BE2C (cell line): ENCODE measurements at regions not wholly inside any gene's neighbourhood (a gene's known extent, or its start where the extent isn't known, plus 50 kb on each side); places are given as distances from the start of the nearest gene placed in this dataset.

Source experiments
- DNase-seq: peaks from one replicate; pipeline ENCODE4 v3.0.0-alpha.2; 2020
- H3K27me3 ChIP-seq: fragments of 250-450 bp; sonication (Bioruptor Pico); 2 replicates; pipeline ENCODE4 v1.5.1; 2020; ENCODE audit warnings: mild to moderate bottlenecking
- H3K36me3 ChIP-seq: fragments of 250-450 bp; sonication (Bioruptor Pico); 2 replicates; pipeline ENCODE4 v1.5.1; 2020; ENCODE audit warnings: mild to moderate bottlenecking
- H3K4me1 ChIP-seq: fragments of 250-450 bp; sonication (Bioruptor Pico); 2 replicates; pipeline ENCODE4 v1.5.1; 2020
- H3K4me3 ChIP-seq: 2 replicates; pipeline ENCODE4 v1.5.1; 2011; ENCODE audit warnings: low read depth, low read length
- H3K9me3 ChIP-seq: fragments of 250-450 bp; sonication (Bioruptor Pico); 2 replicates; pipeline ENCODE4 v1.5.1; 2020
- TF ChIP-seq, protein P1 (sequence below): IDR thresholded peaks from 2 replicates; pipeline ENCODE4 v1.5.1; 2012; ENCODE audit warnings: mild to moderate bottlenecking, low read depth, low read length

DNA sequence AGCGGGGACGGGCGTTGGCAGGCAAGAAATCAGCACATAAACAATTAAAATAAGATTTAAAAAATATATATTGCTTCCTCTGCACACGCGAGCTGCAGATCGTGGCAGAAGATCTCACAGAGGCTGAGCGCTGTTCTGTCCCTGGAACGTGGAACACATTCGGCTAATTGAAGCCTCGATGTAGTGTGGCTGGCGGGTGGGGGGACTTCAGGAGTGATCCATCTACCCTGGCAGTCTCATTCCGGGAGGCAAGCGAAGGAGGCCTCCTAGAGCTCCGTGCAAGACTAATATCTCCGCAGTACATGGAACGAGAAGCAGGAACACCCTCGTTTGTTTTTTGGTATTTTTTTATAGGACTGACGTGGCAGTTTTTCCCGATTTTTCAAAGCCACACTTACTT lies 402.4 kb downstream of the MN1 start:
- H3K36me3 ChIP-seq, result no peaks in the 10 kb centered on the region
- TF ChIP-seq, protein P1, sequence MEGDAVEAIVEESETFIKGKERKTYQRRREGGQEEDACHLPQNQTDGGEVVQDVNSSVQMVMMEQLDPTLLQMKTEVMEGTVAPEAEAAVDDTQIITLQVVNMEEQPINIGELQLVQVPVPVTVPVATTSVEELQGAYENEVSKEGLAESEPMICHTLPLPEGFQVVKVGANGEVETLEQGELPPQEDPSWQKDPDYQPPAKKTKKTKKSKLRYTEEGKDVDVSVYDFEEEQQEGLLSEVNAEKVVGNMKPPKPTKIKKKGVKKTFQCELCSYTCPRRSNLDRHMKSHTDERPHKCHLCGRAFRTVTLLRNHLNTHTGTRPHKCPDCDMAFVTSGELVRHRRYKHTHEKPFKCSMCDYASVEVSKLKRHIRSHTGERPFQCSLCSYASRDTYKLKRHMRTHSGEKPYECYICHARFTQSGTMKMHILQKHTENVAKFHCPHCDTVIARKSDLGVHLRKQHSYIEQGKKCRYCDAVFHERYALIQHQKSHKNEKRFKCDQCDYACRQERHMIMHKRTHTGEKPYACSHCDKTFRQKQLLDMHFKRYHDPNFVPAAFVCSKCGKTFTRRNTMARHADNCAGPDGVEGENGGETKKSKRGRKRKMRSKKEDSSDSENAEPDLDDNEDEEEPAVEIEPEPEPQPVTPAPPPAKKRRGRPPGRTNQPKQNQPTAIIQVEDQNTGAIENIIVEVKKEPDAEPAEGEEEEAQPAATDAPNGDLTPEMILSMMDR, result no peak
- H3K27me3 ChIP-seq, result peaks cover 37% of the 10 kb centered on the region
- DNase-seq, result no peak
- no peaks in the 10 kb centered on the region for H3K9me3 ChIP-seq
- no peak overlapping the region for H3K4me3 ChIP-seq
- H3K4me1 ChIP-seq, result no peaks in the 10 kb centered on the region

DNA sequence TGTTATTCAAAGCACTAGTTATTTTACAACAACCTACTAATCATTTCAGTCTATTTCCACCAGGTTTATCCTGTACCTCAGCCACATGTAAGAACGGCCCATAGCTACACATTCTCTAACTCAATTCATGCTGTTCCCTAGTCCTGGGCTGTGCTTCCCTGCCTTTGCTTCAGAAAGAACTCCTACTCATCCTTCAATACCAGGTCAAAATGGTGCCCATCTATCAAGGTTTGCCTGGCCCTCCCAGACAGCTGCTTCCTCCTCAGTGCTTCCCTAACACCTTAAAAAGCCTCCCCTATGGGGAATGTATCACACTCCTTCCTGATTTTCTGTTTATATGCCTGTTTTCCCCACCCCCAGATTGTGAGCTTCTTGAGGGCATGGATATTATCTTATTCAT lies 400.7 kb downstream of the MN1 start:
- no peak for DNase-seq
- peaks cover 37% of the 10 kb centered on the region for H3K27me3 ChIP-seq
- no peaks in the 10 kb centered on the region for H3K9me3 ChIP-seq
- H3K4me3 ChIP-seq, result no peak overlapping the region
- TF ChIP-seq, protein P1, result no peak
- H3K36me3 ChIP-seq, result no peaks in the 10 kb centered on the region
- no peaks in the 10 kb centered on the region for H3K4me1 ChIP-seq

DNA sequence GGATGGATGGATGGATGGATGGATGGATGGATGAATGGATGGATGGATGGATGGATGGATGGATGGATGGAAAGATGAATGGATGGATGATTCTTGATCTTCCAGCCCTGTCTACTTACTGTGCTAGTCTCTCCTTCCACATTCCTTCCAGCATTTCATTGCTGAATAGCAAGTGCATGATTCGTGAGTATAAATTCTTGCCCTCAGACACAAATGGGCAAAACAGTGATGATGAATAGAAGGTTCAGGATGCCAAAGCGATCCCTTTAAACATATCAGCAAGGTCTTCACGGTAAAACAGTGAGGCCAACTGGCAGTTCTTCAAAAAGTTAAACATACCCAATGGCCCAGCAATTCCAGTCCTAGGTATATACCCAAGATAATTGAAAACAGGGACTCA lies 400.2 kb downstream of the MN1 start:
- Histone ChIP-seq H3K9me3 (no peaks in the 10 kb centered on the region), H3K4me3 (no peak overlapping the region), H3K4me1 (no peaks in the 10 kb centered on the region), H3K36me3 (no peaks in the 10 kb centered on the region), H3K27me3 (peaks cover 37% of the 10 kb centered on the region)
- TF ChIP-seq, protein P1, result no peak
- DNase-seq, result no peak

DNA sequence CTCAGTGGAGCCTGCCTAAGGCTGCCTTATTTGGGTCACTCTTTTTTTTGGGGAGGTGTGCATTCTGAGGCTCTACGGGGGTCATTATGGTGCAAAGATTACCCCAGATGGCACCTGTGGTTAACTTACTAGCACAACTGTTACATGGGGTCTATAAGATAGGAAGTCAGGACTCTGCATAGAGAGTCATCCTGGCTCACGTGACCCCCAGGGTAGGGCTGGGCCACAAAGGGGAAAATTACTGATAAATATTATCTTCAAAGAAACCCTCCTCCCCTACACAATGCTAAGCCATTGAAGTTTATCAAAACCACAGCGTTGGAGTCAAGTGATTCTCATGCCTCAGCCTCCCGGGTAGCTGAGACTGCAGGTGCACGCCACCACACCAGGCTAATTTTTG lies 397.1 kb downstream of the MN1 start:
- H3K36me3 ChIP-seq, result no peaks in the 10 kb centered on the region
- no peak for DNase-seq
- TF ChIP-seq, protein P1, result no peak
- peaks cover 12% of the 10 kb centered on the region for H3K27me3 ChIP-seq
- no peak overlapping the region for H3K4me3 ChIP-seq
- H3K4me1 ChIP-seq, result no peaks in the 10 kb centered on the region
- no peaks in the 10 kb centered on the region for H3K9me3 ChIP-seq

DNA sequence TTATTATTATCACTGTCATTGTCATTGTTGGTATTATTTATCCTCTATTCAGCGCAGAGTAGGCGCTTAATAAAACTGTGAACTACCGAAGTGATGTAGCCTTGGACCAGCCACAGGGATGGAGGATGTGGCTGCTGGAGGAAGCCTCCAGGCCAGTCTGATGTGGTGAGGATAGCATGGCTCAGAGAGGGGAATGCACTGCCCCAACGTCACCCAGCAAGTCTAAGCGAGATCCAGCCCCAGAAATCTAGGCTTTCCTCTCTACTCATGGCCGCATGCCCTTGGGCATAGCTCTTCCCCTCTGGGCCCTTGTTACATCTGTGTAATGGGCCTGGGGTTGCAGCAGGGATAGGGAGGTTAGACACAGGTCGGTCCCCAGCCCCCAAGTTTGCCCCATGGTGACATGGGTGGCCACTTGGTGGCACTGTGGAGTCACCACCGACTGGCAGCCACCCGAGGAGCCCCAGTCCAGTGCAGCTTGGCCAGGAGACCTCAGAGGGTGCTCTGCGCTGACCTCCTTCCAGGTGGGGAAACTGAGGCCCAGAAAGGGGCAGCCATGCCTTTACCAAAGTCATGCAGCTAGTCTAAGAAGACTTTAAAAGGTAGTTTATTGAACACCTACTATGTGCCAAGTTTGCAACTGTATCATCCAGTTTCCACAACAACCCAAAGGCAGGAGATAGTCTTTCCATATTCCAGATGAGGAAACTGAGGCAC lies 395.7 kb downstream of the MN1 start:
- TF ChIP-seq, protein P1, result peak; percentile 64

DNA sequence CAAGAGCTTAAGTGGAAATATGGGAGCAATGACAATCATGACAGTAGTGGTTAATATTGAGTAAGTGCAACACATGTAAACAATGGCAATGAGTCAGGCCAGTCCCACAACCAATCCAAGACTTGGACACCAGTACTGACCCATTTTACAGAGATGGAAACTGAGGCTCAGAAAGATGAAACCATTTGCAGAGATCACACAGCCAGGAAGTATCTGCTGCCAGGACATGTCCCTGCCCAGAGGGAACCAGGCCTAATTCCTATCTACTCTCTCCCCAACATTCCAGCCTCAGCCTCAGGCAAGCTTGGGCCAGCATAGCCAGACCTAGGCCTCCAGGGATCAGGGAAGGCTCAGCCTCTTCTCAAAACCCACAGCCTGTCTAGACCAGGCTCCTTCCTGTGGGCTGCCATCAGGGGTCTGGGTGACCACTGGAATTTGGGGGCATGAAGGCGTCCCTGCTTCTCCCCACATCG lies 395.1 kb downstream of the MN1 start:
- H3K9me3 ChIP-seq, result no peaks in the 10 kb centered on the region
- no peaks in the 10 kb centered on the region for H3K4me1 ChIP-seq
- TF ChIP-seq, protein P1, result no peak
- no peak overlapping the region for H3K4me3 ChIP-seq
- H3K36me3 ChIP-seq, result no peaks in the 10 kb centered on the region
- H3K27me3 ChIP-seq, result no peaks in the 10 kb centered on the region; the same call in 1 of the 2 replicates
- no peak for DNase-seq

More for the DNA sequence above, 395.7 kb downstream of the MN1 start:
- Histone ChIP-seq H3K9me3 (no peaks in the 10 kb centered on the region), H3K27me3 (no peaks in the 10 kb centered on the region), H3K36me3 (no peaks in the 10 kb centered on the region), H3K4me1 (no peaks in the 10 kb centered on the region), H3K4me3 (no peak overlapping the region)
- DNase-seq, result peak; percentile 66
